ENCODE measurements at regions not wholly inside any gene's neighbourhood (a gene's known extent, or its start where the extent isn't known, plus 50 kb on each side); places are given as distances from the start of the nearest gene placed in this dataset.

- CTCF ChIA-PET: no interaction called here
- TF ChIP-seq, protein P1, sequence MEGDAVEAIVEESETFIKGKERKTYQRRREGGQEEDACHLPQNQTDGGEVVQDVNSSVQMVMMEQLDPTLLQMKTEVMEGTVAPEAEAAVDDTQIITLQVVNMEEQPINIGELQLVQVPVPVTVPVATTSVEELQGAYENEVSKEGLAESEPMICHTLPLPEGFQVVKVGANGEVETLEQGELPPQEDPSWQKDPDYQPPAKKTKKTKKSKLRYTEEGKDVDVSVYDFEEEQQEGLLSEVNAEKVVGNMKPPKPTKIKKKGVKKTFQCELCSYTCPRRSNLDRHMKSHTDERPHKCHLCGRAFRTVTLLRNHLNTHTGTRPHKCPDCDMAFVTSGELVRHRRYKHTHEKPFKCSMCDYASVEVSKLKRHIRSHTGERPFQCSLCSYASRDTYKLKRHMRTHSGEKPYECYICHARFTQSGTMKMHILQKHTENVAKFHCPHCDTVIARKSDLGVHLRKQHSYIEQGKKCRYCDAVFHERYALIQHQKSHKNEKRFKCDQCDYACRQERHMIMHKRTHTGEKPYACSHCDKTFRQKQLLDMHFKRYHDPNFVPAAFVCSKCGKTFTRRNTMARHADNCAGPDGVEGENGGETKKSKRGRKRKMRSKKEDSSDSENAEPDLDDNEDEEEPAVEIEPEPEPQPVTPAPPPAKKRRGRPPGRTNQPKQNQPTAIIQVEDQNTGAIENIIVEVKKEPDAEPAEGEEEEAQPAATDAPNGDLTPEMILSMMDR (IDR thresholded peaks at IDR 0.05; ENCODE audit: unreplicated experiment): no peak
- Mint-ChIP-seq H3K27ac (ENCODE audit: unreplicated experiment) (no peak overlapping the region), H3K36me3 (ENCODE audit: insufficient read depth, unreplicated experiment) (no peaks in the 10 kb centered on the region), H3K4me1 (ENCODE audit: low read depth, unreplicated experiment) (no peaks in the 10 kb centered on the region), H3K27me3 (ENCODE audit: unreplicated experiment) (no peaks in the 10 kb centered on the region), H3K4me3 (ENCODE audit: low read depth, unreplicated experiment) (no peak overlapping the region), H3K9me3 (ENCODE audit: low read depth, unreplicated experiment) (peaks cover 5% of the 10 kb centered on the region)
- intact Hi-C loops (cut with micrococcal nuclease; ENCODE audit: unreplicated experiment): no loop called here
- no TSS peak for BruUV-seq (replicated peaks)
- no peak for DNase-seq
These were observed 406.7 kb downstream of the GABRG2 start for GRCh38 chr5:162474239-162474638.

GRCh38 chr5:162484095-162484494, 416.5 kb downstream of the GABRG2 start:
- Mint-ChIP-seq H3K36me3 (ENCODE audit: insufficient read depth, unreplicated experiment) (no peaks in the 10 kb centered on the region), H3K27me3 (ENCODE audit: unreplicated experiment) (no peaks in the 10 kb centered on the region), H3K4me3 (ENCODE audit: low read depth, unreplicated experiment) (no peak overlapping the region), H3K27ac (ENCODE audit: unreplicated experiment) (no peak overlapping the region), H3K9me3 (ENCODE audit: low read depth, unreplicated experiment) (peaks cover 21% of the 10 kb centered on the region), H3K4me1 (ENCODE audit: low read depth, unreplicated experiment) (no peaks in the 10 kb centered on the region)
- TF ChIP-seq, protein P1 (IDR thresholded peaks at IDR 0.05; ENCODE audit: unreplicated experiment): no peak
- intact Hi-C loops (cut with micrococcal nuclease; ENCODE audit: unreplicated experiment): no loop called here
- no peak for DNase-seq
- no TSS peak for BruUV-seq (replicated peaks)
- CTCF ChIA-PET: no interaction called here

- TF ChIP-seq, protein P1 (IDR thresholded peaks at IDR 0.05; ENCODE audit: unreplicated experiment): no peak
- Mint-ChIP-seq H3K4me3 (ENCODE audit: low read depth, unreplicated experiment) (no peak overlapping the region), H3K4me1 (ENCODE audit: low read depth, unreplicated experiment) (no peaks in the 10 kb centered on the region), H3K9me3 (ENCODE audit: low read depth, unreplicated experiment) (peaks cover 21% of the 10 kb centered on the region), H3K27me3 (ENCODE audit: unreplicated experiment) (no peaks in the 10 kb centered on the region), H3K36me3 (ENCODE audit: insufficient read depth, unreplicated experiment) (no peaks in the 10 kb centered on the region), H3K27ac (ENCODE audit: unreplicated experiment) (no peak overlapping the region)
- DNase-seq: no peak
- BruUV-seq (replicated peaks): no TSS peak
- CTCF ChIA-PET: no interaction called here
- intact Hi-C loops (cut with micrococcal nuclease; ENCODE audit: unreplicated experiment): no loop called here
These were observed 417.4 kb downstream of the GABRG2 start for GRCh38 chr5:162484986-162485385.

GRCh38 chr5:162485666-162486292, 418.2 kb downstream of the GABRG2 start:
- no peak for DNase-seq
- Mint-ChIP-seq H3K9me3 (ENCODE audit: low read depth, unreplicated experiment) (peaks cover 21% of the 10 kb centered on the region), H3K27me3 (ENCODE audit: unreplicated experiment) (no peaks in the 10 kb centered on the region), H3K4me3 (ENCODE audit: low read depth, unreplicated experiment) (no peak overlapping the region), H3K4me1 (ENCODE audit: low read depth, unreplicated experiment) (no peaks in the 10 kb centered on the region), H3K36me3 (ENCODE audit: insufficient read depth, unreplicated experiment) (no peaks in the 10 kb centered on the region), H3K27ac (ENCODE audit: unreplicated experiment) (no peak overlapping the region)
- BruUV-seq (replicated peaks): no TSS peak
- TF ChIP-seq, protein P1 (IDR thresholded peaks at IDR 0.05; ENCODE audit: unreplicated experiment): no peak
- intact Hi-C loops (cut with micrococcal nuclease; ENCODE audit: unreplicated experiment): no loop called here
- CTCF ChIA-PET: no interaction called here

Data from Calu3 (cell line).